Dermis microvascular lymphatic vessel endothelial cell (primary cell): ENCODE measurements at regions not wholly inside any gene's neighbourhood (a gene's known extent, or its start where the extent isn't known, plus 50 kb on each side); places are given as distances from the start of the nearest gene placed in this dataset.

ENCODE experiments used
- DNase-seq, 2 donors: peaks; one replicate each; pipeline versions ENCODE4 v3.0.0 to v3.0.0-alpha.2; 2010; ENCODE audit warnings: low read depth in 2 of 2

DNA sequence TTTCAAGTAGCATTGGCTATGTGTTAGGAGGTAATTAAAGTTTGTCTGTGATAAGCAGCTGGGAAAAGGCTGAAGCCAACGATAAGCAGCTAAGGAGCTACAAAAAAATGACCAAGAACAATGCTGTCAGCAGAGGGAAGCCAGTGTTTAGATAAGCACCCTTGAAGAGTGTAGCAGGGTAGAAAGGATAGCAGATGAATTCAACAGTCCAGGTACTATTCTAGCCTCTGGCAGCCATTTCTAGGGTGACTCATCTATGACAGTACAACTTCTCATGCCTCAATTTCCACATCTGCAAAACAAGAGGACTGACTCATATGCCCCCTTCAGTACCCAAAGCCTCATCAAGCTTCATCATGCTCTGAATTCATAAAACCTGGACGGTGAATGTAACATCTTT lies 617.6 kb upstream of the UBE2E2 start:
- no peak for DNase-seq

DNA sequence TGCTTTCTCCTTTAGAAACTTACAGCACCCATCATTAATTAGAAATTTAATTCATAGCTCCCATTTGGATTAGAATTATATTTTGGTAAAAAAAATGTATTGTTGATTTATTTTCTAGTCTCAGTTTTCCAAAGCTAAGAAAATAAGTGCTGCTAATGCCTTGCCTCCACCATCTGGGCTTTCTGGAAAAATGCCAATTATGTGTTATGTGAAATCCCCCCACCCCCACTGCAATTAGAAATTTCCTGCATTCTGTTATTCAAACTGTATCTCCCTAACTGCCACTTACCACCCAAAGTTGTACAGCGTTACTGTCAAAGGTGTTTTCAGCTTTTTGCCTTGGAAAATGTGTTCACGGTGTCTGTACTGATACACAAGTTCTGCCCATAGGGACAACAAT lies 617.2 kb upstream of the UBE2E2 start:
- DNase-seq = no peak

DNA sequence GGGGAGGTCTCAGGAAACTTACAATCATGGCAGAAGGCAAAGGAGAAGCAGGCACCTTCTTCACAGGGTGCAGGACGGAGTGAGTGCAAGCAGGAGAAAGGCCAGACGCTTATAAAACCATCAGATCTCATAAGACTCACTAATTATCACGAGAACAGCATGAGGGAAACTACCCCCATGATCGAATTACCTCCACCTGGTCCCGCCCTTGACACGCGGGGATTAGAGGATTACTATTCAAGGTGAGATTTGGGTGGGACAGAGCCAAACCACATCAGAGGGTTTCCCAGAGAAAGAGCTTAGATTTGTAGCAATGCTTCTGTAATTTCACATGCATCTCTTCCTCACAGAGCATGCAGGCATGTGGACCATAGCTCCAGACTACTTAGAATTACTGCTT lies 615.7 kb upstream of the UBE2E2 start:
- DNase-seq = no peak

DNA sequence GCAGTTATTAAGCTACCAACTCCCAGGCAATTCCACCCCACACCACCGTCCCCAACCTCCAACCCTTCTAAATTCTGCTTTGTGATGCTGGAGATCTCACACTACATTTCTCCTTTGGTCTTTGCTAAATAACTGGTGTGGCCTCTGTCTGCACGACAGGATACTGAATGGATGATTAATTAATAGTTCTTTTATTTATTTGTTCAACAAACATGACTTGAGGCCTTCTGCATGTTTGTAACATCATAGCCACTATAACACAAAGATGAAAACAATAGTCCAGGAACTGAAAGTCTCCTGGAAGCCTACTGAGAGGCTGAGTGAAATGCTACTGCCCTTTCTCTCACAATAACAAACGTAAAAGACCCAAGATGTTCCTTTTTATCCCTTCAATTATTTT lies 609.5 kb upstream of the UBE2E2 start:
- no peak for DNase-seq

DNA sequence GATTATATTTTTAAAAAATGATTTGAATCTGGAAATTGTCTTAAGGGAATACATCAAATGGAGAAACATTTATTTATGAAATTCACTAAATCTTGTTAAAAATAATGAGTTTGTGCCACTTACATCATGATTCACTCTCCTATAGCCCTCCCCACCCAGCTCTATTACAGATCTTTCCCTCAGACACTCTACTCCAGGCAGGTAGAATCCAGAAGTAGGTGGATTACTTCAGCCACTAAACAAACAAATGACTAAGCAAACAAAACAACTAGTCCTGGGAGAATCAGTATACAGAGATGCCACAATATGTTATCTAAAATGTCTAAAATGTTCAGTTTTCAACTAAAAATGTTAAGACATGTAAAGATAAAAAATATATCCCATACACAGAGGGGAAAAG lies 608.1 kb upstream of the UBE2E2 start:
- DNase-seq = no peak

DNA sequence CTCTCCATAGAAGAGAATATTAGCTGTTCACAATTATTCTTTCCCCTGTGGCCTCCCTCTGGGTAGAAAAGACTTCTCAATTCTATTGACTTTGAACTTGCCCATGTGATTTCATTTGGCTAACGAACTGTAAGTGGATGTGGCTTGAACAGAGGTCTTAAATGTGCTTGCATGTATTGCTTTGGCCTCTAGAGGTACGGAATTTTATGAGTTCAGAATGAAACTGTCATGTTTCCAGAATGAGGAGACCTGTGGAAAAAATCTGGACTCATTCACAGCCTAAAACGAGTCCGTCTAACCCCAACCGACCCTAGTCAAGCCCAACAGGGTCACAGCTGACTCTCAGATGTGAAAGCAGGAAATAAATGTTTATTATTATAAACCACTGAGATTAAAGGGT lies 596.7 kb upstream of the UBE2E2 start:
- DNase-seq = no peak

DNA sequence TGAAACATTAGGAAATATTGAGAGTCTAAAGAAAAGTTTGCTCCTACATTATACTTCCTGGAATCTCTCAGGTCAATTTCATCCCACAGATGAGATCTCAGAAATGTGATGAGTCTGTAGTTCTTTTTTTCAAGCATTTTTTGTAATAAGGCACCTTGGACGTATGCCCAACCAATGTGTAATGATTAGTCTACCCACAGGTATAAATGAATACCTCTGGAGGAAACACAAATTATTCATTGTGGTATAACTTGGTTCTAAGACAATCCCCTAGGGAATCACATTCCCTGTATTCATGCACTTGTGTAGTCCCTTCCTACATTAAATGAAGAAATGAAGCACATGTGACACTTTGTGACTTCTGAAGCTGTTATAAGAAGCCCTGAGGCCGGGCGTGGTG lies 596.2 kb upstream of the UBE2E2 start:
- DNase-seq = no peak

DNA sequence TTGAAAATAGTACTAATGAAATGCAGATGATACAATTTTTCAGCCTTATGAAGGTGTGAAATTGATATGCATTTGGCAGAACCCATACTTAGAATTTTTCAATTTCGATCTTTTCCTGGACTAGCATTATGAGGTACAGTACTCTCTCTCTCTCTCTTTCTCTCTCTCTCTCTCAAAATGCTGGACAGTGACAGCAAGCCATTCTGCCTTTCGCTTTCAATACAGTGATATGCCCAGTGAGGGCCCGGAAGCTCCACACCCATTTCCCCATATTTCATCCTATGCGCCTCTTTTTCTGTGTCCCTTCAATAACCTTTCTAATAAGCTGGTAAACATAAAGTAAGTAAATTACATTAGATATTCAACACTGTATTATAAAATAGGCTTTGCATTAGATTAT lies 595.0 kb upstream of the UBE2E2 start:
- no peak for DNase-seq

DNA sequence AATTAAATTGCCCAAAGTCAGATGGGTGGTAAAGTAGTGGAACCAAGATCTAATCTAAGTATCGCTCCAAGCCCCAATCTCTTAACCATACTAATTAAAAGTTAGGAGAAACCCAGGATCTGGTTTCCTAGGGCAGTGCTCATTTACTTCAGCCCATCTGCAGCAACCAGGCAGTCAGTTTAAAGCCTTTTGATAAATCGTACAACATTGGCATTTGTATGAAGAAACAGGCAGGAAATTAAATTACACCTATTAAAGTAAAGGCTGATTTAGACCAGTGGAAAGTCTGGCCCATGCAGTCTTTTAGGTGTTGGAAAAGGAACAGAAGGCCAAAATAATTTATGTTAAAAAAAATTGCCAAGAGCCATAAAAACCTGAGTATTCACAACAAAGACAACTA lies 594.4 kb upstream of the UBE2E2 start:
- no peak for DNase-seq

DNA sequence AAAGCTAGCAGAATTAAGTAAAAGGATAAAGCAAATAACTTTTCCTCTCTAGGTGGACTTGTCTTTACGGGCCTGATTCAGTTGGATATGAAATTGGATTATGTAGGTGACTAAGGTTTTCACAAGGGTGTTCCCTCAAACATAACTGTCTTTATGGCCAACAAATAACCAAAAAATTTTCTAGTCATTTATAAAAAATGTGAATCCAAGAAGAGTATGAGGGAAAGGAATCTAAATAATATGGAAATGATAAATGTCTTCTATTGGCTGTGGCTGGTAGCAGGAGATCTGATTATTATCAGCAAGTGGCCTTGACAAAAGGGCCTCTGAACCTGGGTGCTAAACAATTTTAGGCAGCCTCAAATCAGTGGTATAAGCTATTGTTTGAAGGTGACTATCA lies 594.0 kb upstream of the UBE2E2 start:
- no peak for DNase-seq

DNA sequence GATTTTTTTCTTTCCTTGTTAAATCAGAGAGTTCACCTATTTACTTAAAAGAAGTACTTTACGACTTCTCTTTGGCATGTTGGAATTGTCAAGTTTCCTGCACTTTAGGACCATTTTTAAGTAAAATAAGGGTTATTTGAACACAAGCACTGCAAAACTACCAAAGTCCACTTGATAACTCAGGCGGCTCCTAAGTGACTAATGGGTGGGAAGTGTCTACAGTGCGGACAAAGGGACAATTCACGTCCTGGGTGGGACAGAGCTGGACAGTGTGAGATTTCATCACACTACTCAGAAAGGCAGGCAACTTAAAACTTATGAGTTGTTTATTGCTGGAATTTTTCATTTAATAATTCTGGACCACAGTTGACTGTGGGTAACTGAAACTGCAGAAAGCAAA lies 590.2 kb upstream of the UBE2E2 start:
- no peak for DNase-seq

DNA sequence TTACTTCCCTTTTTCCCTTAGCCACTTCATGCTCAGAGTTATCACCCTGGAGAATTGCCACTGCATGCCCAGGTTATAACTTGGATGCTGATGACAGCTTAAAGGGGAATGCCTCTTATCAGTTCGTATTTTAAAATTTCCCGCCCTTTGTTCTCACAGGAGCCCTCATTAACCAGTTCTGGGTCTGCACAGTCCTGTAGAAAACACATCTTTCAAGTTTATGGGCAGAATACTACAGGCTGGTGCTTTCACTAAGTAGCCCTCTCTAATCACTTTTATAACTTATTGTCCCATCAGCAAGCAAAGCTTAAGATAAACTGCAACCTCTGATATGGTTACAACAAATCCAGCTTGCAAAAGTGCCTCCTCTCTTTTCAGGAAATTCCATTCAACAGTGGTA lies 587.3 kb upstream of the UBE2E2 start:
- no peak for DNase-seq

DNA sequence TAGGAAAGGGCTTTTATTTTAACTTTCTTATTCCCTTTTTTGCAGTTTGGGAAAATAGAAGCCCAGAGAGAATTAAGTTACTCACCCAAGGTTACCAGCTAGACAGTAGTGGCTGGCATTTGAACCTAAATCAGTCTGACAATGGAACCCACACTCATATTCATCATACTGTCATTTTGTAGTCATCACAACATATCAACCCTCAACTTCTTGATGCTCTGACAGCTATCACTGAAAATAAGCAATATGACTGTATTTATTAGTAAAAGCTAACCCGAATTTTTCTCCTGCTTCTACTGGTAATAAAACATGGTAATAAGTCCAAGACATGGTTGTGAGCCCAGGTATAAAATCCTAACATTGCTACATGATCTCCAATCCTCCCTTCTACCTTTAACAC lies 585.8 kb upstream of the UBE2E2 start:
- no peak for DNase-seq

DNA sequence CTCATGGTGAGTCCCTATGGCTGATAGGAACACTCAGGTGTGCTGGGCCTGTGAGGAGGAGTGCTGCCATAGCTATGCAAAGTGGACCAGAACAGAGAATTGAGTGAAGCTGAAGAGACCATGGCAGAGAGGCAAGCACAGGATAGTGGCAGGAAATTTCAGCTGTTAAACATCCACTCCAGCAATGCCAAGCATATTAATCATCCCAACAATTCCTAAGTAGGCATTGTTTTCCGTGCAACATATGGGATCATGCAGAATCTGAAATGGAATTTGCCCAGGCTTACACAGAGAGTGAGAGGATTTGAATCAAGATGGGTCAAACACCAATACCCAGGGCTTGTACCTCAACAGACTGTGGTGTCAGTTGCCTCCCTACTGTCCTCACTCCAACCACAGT lies 582.6 kb upstream of the UBE2E2 start:
- no peak for DNase-seq

DNA sequence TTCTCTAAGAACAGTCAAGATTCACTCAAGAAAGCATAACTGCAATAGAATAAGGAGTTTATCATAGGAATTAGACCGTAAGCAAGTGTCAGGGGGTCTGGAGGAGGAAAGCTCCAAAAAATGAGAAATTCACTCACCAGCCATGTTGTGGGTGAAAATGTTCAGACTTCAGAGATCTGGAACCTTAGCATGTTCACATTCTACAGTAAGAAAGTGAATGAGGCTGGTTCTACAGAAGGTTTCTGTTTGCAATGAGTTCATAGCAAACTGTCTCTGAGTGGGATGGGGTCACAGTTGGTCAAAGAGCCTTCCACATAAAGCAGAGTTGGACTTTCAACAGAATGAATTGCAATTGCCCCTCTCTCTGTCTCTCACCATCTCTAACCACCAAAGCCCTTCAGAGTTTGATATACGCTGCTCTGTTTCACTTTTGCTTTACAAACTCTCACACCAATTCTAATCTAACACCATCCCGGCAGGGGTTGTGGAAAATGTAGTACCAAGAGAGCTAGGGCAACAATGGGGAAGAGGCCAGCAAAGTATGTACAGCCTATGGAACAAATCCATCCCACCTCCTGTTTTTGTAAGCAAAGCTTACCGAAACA lies 581.8 kb upstream of the UBE2E2 start:
- DNase-seq = no peak

DNA sequence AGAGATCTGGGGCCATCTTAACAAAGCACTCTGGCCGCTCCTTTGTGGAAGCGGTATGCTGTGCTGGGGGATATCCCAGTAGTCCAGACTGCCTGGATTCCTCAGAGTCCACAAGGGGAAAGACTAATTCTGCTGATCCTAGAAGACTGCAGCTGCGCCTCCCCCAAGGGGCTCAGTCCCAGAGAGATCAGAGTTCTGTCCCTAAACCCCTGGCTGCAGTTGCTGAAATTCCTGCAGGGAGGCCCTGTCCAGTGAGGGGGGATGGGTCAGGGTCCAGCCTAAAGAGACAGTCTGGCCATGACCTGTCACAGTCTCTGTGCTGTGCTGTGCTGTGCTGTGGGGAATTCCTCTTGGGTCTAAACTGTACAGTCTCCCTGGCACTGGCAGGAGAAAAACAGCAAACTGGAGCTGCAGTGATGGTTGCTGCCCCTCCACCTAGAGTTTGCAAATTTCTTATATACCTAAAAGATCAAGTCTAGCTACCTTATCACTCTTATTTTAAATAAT lies 575.1 kb upstream of the UBE2E2 start:
- DNase-seq = no peak

DNA sequence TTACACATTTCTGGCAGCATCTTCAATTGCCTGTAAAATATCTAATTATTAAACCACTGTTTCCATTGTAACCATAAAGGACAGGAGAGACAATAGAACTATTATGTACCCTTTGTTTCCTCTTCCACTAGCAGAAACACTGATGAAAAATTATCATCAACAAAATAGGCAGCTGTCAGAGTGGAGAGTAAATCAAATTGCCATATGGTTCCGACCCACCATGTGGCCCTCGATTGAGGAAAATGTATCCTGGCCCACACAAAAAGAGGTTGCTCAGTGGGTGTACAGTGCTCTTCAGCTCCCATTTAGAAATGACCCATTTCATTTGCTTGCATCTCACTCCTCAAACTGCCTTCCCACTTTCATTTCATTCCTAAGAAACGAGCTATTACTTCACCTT lies 570.6 kb upstream of the UBE2E2 start:
- DNase-seq = no peak

DNA sequence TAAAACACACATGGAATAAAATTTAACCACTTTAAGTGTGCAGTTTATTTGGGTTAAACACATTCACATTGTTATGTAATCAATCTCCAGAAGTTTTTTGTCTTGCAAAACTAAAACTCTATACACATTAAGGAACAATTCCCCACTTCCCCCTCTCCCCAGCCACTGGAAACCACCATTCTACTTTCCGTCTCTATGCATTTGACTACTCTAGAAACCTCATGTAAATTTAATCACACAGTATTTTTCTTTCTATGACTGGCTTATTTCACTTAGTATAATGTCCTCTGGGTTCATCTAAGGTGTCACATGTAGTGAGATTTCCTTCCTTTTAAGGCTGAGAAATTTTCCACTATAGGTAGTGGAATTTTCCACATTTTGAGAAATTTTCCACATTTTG lies 568.7 kb upstream of the UBE2E2 start:
- no peak for DNase-seq

DNA sequence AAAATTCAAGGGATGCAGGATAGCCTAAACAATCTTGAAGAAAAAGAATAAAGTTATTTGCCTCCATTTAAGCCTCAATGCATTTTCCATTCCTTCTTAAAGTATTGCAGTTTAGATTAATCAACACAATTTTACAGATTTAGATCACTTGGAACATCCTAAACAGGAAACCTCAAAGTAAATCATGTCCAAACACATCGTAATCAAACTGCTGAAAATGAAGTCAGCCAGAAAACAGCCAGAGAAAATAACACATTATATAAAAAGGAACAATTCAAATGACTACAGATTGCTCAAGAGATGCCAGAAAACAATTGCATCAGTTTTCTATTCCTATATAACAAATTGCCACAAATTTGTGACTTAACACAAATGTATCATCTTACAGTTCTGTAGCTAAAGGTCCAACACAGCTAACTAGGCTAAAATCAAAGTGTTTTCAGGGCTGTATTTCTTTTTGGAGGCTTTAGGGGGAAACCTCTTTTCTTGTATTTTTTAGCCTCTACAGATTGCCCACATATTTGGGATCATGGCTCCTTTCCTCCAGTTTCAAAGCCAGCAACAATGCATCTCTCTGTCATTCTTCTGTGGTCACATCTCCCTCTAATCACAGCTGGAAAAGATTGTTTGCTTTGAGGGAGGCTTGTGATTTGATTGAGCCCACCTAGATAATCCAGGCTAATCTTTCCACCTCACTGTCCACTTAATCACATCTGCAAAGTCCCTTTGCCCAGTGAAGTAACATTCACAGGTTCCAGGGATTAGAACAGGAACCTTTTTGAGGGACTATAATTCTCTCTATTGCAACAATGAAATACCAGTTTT lies 543.3 kb upstream of the UBE2E2 start:
- no peak for DNase-seq

DNA sequence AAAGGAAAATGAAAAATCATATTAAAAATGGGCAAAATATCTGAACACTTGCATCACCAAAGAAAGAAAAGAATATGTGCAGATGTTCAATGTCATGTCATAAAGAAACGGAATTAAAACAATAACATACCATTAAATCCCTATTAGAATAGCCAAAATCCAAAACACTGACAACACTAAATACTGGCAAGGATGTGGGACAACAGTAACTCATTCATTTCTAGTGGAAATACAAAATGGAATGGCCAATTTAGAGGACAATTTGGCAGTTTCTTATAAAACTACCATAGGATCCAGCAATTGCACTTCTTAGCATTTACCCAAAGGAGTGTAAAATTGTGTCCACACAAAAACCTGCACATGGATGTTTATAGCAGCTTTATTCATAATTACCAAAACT lies 542.5 kb upstream of the UBE2E2 start:
- no peak for DNase-seq

DNA sequence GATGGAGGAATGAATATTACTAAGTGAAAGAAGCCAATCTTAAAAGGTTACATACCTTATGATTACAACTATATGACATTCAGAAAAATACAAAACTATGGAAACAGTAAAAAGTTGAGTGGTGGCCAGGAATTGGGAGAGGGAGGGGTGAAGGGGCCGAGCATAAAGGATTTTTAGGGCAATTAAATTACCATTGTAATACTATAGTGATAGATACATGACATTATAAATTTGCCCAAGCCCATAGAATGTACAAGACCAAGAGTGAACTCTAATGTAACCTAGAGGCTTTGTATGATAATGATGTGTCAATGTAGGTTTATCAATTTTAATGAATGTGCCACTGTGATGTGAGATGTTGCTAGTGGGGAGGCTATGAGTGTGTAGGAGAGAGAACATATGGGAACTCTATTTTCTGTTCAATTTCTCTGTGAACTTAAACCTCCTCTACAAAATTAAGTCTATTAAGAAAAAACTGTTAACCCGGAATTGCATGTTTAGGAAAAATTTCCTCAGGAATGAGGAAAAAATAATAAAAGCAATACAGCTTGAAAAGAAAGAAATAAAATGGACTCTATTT lies 541.9 kb upstream of the UBE2E2 start:
- DNase-seq = no peak

DNA sequence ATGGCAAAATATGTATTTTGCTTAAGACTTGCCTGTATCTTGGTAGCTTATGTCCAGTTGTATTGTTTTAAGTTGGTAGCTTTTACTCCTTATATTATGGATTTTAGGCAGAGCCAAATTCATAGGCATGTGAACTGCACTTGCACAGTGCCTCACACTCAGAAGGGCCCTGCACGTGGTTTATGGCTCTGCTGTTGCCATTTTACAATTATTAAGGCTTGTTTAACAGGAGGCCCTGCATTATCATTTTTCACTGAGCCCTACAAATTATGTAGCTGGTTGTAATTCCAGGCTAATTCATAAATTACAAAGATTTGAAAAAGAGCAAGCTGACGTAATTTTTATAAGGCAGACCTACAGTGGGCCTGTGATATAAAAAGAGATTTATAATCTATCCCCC lies 537.6 kb upstream of the UBE2E2 start:
- DNase-seq = no peak

DNA sequence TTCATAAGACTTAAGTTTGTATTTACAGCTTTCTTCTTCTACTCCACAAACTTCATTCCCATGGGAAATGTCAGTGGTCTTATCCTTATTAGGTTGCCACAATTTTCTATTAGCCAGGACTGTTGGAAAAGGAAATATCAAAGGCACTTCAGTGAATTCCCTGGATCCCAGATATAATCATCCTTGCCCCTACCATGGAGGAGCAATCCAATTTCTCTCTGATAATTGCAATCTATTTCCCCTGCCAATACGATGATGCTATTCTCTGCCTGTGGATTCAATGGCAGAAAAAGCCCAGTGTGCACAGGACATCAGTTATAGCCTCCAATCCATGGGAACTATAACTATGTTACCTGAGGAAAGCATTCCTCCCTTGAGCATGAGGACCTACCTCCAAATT lies 536.4 kb upstream of the UBE2E2 start:
- DNase-seq = no peak
